GM12873 (cell line): ENCODE measurements at regions not wholly inside any gene's neighbourhood (a gene's known extent, or its start where the extent isn't known, plus 50 kb on each side); places are given as distances from the start of the nearest gene placed in this dataset.

ENCODE experiments used
- CTCF ChIP-seq: IDR thresholded peaks from 2 replicates; pipeline ENCODE4 v1.5.1; 2012; ENCODE audit warnings: low read depth, mild to moderate bottlenecking, moderate library complexity, low read length, control low read depth; ENCODE audit not compliant: insufficient read depth; ENCODE audit errors: missing control alignments

DNA sequence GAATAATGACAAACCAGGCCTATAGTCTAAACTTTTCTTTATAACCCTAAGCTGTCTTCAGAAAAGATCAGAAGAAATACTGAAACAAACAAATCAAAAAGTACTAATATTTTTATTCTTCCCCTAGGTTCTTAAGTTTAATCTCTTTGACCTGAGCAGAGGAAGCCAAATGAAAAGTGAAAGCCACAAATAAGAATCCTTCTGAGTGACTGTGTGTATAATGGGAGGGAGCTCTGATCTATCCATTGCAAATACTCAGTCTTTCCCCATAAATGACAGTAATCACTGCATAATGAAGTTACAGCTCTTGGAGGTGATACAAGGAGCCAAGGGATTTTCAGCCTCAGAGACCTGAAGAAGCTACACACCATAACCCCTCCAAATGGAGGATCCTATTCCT lies 126.9 kb upstream of the ATP10B start:
- no peak for TF ChIP-seq CTCF

- no peak for TF ChIP-seq CTCF
These were observed 124.2 kb upstream of the ATP10B start for GRCh38 chr5:160976181-160976580.

DNA sequence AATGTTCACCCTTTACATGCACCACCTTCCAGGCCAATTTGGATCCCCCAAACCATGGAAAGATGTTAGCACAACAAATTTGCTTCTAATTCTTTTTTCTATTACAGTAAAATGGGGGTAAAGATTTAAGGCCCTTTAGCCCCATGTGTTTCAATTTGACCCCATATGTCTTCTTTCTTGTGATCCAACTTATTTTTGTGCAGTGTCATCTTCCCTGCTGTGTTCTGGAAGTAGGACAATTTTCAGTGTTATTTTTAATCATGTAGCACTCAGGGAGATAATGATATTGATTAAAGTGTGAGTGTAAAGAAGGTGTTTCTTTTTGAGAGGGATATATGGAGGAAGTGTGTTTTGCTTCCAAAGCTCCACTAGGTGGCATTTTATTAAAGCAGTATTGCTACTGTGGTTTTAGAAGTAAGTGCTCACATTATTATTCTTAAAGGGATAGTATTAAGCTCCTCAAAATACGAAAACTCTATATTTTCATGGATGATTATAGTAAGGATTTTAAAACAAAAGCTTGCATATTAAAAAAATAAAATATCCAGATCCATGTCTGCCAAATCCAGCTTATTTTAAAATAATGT lies 118.7 kb upstream of the ATP10B start:
- peak; percentile 39 for TF ChIP-seq CTCF

DNA sequence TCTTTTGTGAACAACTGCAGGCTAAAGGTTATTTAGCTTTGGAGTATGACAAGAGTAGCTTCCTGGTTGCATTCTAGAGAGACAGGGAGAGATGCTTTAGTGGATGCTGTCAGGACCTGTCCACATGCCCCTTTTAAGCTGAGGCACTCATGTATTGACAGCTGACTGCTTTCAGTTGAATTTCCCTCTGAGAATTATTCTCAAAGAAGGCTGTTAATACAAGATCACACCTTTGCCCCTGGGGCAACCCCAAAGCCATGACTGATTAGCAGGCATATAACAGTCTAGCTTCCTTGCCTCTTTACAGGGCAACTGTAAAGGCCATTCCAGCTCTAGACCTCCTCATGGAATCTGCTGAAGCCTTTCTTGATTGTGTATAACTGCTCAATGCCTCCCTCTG lies 117.6 kb upstream of the ATP10B start:
- TF ChIP-seq CTCF: no peak

GRCh38 chr5:160968480-160968879 lies 116.5 kb upstream of the ATP10B start:
- TF ChIP-seq CTCF: no peak

DNA sequence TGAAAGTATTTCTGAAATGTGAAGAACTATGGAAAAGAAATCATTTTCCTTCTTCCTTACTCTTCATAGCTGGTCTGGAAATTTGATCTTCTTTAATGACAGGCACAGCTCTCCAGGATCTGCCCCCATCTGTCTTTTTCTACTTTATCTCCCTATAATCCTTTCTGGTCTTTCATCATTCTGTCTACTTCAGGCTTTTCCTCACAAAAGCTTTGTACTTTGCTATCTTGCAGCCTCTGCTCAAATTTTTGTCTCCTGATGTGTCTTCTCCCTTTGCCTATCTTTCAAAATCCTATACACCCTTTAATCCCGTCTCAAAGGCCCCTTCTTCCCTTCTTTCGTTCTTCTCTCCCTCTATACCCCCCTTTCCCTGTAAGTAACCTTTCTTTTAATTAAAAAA lies 114.9 kb upstream of the ATP10B start:
- TF ChIP-seq CTCF: no peak

DNA sequence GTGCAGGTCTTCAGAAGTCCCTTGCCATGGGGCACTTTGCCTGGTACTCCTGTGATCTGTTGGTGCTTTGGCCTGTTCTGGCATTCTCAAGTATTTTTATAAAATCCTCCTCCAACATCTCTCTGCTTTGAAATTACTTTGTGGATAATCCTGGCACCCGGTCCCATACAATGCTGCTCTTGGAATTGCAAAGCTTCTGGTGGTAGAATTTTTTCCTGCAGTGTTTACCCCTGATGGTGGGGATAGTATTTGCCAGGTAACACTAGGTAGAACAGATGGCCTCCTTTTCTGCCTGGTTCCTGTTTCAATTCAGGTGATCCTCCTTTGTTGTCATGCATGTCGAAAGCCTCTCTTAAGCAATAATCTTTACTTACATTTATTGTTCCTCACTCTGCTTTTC lies 109.8 kb upstream of the ATP10B start:
- no peak for TF ChIP-seq CTCF

DNA sequence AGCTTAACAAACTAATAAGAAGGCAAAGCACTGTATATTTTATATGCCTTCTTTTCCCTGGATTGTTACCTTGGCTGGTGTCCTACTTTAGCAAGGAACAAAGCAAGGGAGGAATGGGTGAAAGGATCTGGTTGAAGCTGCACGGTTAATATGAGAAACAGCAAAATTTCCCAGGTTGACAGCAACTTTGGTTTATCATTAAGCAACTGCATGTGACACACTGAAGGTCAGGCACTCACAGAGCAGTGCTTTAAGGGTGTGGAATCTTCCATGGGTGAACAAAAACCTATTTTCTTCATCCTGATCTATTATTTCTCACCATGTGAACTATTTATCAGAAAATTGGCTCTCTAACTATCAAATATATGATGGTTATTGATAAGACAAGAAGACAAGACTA lies 109.0 kb upstream of the ATP10B start:
- TF ChIP-seq CTCF: no peak
